NCI-H748 (cell line): ENCODE measurements at regions not wholly inside any gene's neighbourhood (a gene's known extent, or its start where the extent isn't known, plus 50 kb on each side); places are given as distances from the start of the nearest gene placed in this dataset.
"Not testable (repeated sequence)": the region's sequence is repeated elsewhere in the genome, so short reads cannot be mapped to it uniquely, and the experiment has no call there.

Experiments used
- DNase-seq: peaks from one replicate; lab custom pipeline; 2025; ENCODE audit not compliant: unreplicated experiment; lab: John Stamatoyannopoulos, UW

- no peak for DNase-seq
These were observed 98.2 kb downstream of the AHR start for GRCh38 chr7:17396692-17397091.

- DNase-seq: no peak
These were observed 103.6 kb downstream of the AHR start for GRCh38 chr7:17401791-17402627.

GRCh38 chr7:17402628-17403278 is 104.3 kb downstream of the AHR start:
- DNase-seq: no peak

GRCh38 chr7:17404006-17404405 is 105.6 kb downstream of the AHR start:
- DNase-seq: no peak

GRCh38 chr7:17405786-17406185 is 107.3 kb downstream of the AHR start:
- no peak for DNase-seq

GRCh38 chr7:17406738-17407137 is 108.3 kb downstream of the AHR start:
- no peak for DNase-seq

GRCh38 chr7:17407229-17407628 is 108.8 kb downstream of the AHR start:
- no peak for DNase-seq

- no peak for DNase-seq
These were observed 109.9 kb downstream of the AHR start for GRCh38 chr7:17408245-17408903.

GRCh38 chr7:17408904-17409290 is 110.4 kb downstream of the AHR start:
- no peak for DNase-seq

GRCh38 chr7:17411922-17412321 is 113.5 kb downstream of the AHR start:
- DNase-seq: no peak

GRCh38 chr7:17412883-17413282 is 114.4 kb downstream of the AHR start:
- DNase-seq: no peak

GRCh38 chr7:17415955-17416354 is 117.5 kb downstream of the AHR start:
- no peak for DNase-seq

- DNase-seq: not testable (repeated sequence)
These were observed 122.0 kb downstream of the AHR start for GRCh38 chr7:17420308-17421015.

- no peak for DNase-seq
These were observed 123.5 kb downstream of the AHR start for GRCh38 chr7:17421941-17422340.

GRCh38 chr7:17422966-17423365 is 124.5 kb downstream of the AHR start:
- no peak for DNase-seq

- no peak for DNase-seq
These were observed 129.5 kb downstream of the AHR start for GRCh38 chr7:17427924-17428323.

GRCh38 chr7:17429579-17429978 is 131.1 kb downstream of the AHR start:
- no peak for DNase-seq

- no peak for DNase-seq
These were observed 134.3 kb downstream of the AHR start for GRCh38 chr7:17432793-17433192.

- DNase-seq: no peak
These were observed 135.7 kb downstream of the AHR start for GRCh38 chr7:17434191-17434590.

- peak; percentile 37 for DNase-seq
These were observed 136.6 kb downstream of the AHR start for GRCh38 chr7:17434841-17435692.
